HG02678 (cell line): ENCODE measurements at regions not wholly inside any gene's neighbourhood (a gene's known extent, or its start where the extent isn't known, plus 50 kb on each side); places are given as distances from the start of the nearest gene placed in this dataset.

Experiments
- ATAC-seq: cut with Tn5 transposase; IDR thresholded peaks from one replicate; pipeline ENCODE4 v1.9.1; 2021; ENCODE audit warnings: mild to moderate bottlenecking, moderate library complexity; ENCODE audit not compliant: unreplicated experiment

- ATAC-seq: no peak
Observed at GRCh38 chr20:7379621-7380220, 560.5 kb downstream of the HAO1 start.

DNA sequence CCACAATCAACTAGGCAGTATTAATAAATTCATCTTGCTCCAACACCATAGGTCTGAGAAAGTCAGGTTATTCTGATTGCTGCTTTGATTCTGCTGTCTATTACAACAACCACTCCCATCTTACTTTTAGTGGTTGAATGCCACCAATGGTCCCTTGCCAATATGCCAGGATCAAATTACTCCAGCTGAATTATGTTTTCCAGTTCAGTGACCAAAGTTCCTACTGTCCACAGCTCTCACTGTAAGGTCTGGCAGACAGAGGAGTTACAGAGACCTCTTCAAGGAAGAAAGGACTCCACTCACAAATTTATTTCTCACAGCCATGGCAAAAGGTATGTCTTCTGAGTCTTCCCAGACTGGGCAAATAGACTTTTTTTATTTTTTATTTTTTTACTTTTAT, 557.0 kb downstream of the HAO1 start:
- ATAC-seq: no peak

DNA sequence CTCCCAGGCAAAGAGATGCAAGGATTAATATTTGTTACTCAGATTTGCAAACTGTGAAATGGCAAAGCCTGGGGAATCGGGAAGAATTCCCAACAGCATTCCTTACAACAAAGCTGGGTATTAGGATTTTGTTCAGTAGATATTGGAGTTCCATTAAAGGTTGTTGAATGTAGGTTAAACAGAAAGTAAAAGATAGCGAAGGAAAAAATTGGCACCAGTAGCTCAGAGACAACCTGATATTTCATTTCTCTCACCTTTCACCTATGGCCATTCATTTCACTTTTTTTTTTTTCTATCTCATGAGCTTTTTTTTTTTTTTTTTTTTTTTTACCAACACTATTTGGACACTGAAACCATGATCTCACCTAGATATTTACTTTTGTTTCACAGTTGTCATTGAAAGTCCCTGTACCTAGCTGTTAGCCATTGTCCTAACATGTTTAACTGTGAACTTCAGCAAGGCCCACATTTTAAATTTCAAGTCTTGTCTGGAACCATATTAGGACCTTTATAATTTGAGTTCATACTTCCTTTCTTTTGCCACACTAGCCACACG, 552.5 kb downstream of the HAO1 start:
- ATAC-seq: no peak

- ATAC-seq: no peak
Observed at GRCh38 chr20:7389216-7389615, 551.0 kb downstream of the HAO1 start.

GRCh38 chr20:7392542-7393206, 547.6 kb downstream of the HAO1 start:
- ATAC-seq: no peak

- no peak for ATAC-seq
Observed at GRCh38 chr20:7399114-7399513, 541.1 kb downstream of the HAO1 start.

DNA sequence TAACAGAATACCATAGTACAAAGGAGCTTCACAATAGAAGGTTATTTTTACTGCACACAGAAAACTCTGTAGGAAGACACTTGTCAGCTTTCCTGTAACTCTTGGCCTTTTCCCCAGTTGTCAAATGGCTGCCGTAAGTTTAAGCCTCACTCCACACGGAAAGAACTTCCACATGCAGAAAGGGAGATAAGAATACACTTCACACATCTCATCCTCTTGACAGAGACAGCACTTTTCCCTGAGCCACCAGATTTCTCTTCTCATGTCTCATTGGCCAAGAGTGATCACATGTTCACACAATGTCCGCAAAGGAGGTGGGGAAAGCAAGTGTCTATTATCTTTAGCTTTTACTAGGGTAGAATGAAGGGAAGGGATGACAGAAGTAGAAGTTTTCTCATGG, 540.7 kb downstream of the HAO1 start:
- ATAC-seq: no peak

- no peak for ATAC-seq
Observed at GRCh38 chr20:7406671-7407070, 533.6 kb downstream of the HAO1 start.

GRCh38 chr20:7410150-7410549, 530.1 kb downstream of the HAO1 start:
- ATAC-seq: no peak

DNA sequence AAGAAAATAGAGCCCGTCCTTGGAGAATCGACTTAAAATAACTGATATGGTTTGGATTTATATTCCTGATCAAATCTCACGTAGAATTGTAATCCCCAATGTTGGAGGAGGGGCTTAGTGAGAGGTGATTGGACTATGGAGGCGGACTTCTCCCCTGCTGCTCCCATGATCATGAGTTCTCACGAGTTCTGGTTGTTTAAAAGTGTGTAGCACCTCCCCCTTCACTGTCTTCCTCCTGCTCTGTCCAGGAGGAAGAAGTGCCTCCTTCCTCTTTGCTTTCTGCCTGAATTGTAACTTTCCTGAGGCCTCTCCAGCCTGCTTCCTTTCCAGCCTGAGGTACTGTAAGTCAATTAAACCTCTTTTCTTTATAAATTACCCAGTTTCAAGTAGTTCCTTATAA, 529.2 kb downstream of the HAO1 start:
- no peak for ATAC-seq

DNA sequence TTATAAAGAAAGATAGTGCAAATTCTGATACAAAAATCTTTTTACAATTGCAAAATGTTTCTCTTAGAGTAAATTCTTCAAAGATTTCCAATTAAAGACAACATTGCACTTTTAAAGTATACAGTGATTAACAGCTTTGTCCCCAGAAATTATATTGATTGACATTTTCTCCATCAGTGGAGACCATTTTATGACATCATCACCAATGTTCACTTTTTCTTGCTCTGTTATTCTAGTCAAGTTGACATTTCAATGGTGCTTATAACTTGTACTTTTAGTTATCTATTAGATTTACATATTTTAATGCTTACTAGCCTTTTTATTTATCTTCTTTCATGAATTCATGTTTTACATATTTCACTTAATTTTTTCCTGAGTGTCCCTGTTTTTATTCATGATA, 524.8 kb downstream of the HAO1 start:
- ATAC-seq: no peak

GRCh38 chr20:7416382-7416781, 523.9 kb downstream of the HAO1 start:
- no peak for ATAC-seq

GRCh38 chr20:7420345-7420744, 519.9 kb downstream of the HAO1 start:
- ATAC-seq: no peak

DNA sequence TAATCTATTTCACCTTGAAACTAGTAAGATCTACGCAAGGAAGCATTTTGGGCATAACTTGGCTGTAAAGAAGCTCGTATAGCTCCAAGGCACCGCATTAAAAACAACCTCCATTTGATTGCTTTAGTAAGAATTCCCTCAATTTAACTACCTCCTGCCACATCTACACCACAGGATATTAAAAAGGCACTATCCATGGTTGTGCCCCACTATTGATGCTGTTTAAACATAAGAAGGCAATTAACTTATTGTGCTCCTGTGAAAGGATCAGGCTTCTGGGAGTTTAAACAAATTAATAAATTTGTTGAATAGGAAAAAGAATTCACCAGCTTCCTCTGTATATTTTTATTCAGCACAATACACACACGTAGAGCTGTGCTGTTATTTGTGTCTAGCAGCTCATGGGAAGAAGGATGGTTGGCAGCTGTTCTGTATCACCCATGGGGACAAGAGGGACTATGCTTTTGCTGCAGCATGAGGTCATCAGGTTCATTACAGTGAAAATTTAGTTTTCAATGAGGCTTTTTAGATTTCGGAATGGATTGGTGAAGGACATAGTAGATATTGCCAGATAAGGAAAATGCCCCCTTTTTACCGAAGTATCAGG, 513.3 kb downstream of the HAO1 start:
- ATAC-seq: no peak

DNA sequence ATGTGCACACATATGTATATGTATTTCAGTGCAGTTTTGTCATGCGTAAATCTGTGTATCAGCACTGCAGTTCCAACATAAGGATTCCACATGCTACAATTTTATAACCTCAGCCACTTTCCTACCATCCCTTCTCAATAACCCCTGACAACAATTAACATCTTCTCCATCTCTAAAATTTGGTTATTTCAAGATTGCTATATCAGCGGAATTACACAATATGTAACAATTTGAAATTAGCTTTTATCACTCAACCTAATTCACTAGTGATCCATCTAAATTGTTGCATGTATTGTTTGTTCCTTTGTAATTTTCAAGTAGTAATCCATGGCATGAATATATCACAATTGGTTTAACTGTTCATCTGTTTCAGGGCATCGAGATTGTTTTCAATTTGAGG, 511.3 kb downstream of the HAO1 start:
- no peak for ATAC-seq

GRCh38 chr20:7432612-7433011, 507.6 kb downstream of the HAO1 start:
- no peak for ATAC-seq

- ATAC-seq: no peak
Observed at GRCh38 chr20:7437311-7437710, 502.9 kb downstream of the HAO1 start.

DNA sequence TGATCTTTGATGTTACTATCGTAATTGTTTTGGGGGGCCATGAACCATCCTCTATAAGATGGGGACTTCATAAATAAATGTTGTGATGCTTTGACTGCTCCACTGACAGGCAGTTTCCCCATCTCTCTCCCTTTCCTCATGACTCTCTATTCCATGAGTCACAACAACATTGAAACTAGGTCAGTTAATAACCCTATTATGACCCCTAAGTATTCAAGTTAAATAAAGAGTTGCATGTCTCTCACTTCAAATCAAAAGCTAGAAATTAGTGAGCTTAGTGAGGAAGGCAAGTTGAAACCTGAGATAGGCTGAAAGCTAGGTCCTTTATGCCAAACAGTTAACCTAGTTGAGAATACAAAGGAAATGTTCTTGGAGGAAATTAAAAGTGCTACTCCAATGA, 491.0 kb downstream of the HAO1 start:
- ATAC-seq: no peak

DNA sequence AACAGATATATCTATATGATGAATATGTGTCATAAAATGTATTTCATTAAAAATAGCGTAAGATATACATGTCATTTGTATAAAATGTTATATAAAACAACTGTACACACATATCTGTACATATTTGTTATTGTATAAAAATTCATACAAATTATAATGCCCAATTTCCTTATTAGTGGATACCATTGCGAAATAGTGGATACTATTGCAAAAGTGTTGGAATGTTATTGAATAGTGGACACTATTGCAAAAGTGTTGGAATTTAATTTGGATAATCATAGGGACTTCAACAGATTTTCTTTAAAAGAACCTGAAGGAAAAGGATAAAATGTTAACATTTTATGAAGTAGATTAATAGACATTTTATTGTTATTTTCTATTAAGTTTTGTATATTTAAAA, 487.4 kb downstream of the HAO1 start:
- no peak for ATAC-seq

- ATAC-seq: no peak
Observed at GRCh38 chr20:7454047-7454446, 486.2 kb downstream of the HAO1 start.

DNA sequence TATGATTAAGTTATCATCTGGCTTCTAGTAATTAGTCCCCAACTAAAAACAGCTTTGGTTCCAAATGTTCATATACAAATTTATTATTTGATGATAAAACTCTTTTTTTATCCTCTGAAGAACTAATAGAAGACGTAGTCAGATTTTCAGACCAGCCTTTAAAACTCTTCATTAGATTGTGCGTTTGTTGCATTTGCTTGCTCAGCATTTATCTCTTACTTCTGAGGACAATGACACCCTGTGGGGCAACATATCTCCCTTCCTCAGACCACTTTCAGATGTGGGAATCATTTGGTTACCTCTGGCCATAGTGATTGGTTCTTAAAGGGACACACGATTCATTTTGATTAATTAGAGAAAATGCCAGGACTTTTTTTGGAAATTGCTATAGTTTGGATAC, 481.8 kb downstream of the HAO1 start:
- ATAC-seq: no peak

GRCh38 chr20:7459083-7459482, 481.2 kb downstream of the HAO1 start:
- ATAC-seq: no peak
